H1 (cell line): ENCODE measurements at regions not wholly inside any gene's neighbourhood (a gene's known extent, or its start where the extent isn't known, plus 50 kb on each side); places are given as distances from the start of the nearest gene placed in this dataset.

Experiments
- BCL11A ChIP-seq, 2 experiments: IDR thresholded peaks; one replicate each; pipeline ENCODE4 v1.6.1; 2011; ENCODE audit warnings: low read depth in 2 of 2, low read length in 2 of 2, mild to moderate bottlenecking in 2 of 2
- BRCA1 ChIP-seq: IDR thresholded peaks from 2 replicates; pipeline ENCODE4 v1.6.1; 2012; ENCODE audit warnings: low read depth, low read length, improper control_type of control experiment
- CHD1 ChIP-seq: IDR thresholded peaks from 2 replicates; pipeline ENCODE4 v1.6.1; 2012; ENCODE audit warnings: low read depth, low read length, improper control_type of control experiment
- FOSL1 ChIP-seq: IDR thresholded peaks from 2 replicates; pipeline ENCODE4 v1.6.1; 2011; ENCODE audit warnings: mild to moderate bottlenecking, low read depth, low read length, moderate library complexity; ENCODE audit not compliant: insufficient read depth
- TCF12 ChIP-seq: IDR thresholded peaks from 2 replicates; pipeline ENCODE4 v1.6.1; 2011; ENCODE audit warnings: low read depth, mild to moderate bottlenecking, low read length
- TF ChIP-seq, protein P1 (sequence below): fragments of 300-600 bp; sonication (generic); IDR thresholded peaks from 2 replicates; pipeline ENCODE4 v1.7.1; 2012; ENCODE audit warnings: low read length, moderate library complexity, mild to moderate bottlenecking, inconsistent platforms; ENCODE audit not compliant: insufficient replicate concordance
- TF ChIP-seq, protein P2 (sequence below): IDR thresholded peaks from 2 replicates; pipeline ENCODE4 v1.6.1; 2012; ENCODE audit warnings: low read length, inconsistent platforms
- TF ChIP-seq, protein P3 (sequence below): IDR thresholded peaks from 2 replicates; pipeline ENCODE4 v1.6.1; 2012; ENCODE audit warnings: inconsistent platforms
- TF ChIP-seq, protein P4 (sequence below): IDR thresholded peaks from 2 replicates; pipeline ENCODE4 v1.6.1; 2012; ENCODE audit warnings: inconsistent platforms

DNA sequence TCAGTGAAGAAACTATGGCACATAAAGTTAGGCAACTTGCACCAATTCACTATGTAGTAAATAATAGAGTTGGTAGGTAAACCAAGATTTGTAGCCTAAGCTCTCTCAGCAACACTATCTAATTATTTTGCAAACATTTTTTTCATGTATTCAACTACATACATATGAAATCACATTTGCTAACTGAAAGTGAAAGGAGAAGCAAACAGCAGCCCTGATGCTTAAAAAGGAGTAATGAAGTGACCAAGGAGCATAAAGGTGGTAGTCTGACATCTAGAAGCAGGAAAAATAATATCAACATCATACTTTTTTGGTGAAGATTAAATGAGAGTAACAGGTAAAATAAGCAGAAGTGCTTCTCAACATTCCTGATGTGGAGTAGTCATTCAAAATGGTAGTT is 603.7 kb downstream of the GRXCR1 start (continued):
- TF ChIP-seq, protein P1, sequence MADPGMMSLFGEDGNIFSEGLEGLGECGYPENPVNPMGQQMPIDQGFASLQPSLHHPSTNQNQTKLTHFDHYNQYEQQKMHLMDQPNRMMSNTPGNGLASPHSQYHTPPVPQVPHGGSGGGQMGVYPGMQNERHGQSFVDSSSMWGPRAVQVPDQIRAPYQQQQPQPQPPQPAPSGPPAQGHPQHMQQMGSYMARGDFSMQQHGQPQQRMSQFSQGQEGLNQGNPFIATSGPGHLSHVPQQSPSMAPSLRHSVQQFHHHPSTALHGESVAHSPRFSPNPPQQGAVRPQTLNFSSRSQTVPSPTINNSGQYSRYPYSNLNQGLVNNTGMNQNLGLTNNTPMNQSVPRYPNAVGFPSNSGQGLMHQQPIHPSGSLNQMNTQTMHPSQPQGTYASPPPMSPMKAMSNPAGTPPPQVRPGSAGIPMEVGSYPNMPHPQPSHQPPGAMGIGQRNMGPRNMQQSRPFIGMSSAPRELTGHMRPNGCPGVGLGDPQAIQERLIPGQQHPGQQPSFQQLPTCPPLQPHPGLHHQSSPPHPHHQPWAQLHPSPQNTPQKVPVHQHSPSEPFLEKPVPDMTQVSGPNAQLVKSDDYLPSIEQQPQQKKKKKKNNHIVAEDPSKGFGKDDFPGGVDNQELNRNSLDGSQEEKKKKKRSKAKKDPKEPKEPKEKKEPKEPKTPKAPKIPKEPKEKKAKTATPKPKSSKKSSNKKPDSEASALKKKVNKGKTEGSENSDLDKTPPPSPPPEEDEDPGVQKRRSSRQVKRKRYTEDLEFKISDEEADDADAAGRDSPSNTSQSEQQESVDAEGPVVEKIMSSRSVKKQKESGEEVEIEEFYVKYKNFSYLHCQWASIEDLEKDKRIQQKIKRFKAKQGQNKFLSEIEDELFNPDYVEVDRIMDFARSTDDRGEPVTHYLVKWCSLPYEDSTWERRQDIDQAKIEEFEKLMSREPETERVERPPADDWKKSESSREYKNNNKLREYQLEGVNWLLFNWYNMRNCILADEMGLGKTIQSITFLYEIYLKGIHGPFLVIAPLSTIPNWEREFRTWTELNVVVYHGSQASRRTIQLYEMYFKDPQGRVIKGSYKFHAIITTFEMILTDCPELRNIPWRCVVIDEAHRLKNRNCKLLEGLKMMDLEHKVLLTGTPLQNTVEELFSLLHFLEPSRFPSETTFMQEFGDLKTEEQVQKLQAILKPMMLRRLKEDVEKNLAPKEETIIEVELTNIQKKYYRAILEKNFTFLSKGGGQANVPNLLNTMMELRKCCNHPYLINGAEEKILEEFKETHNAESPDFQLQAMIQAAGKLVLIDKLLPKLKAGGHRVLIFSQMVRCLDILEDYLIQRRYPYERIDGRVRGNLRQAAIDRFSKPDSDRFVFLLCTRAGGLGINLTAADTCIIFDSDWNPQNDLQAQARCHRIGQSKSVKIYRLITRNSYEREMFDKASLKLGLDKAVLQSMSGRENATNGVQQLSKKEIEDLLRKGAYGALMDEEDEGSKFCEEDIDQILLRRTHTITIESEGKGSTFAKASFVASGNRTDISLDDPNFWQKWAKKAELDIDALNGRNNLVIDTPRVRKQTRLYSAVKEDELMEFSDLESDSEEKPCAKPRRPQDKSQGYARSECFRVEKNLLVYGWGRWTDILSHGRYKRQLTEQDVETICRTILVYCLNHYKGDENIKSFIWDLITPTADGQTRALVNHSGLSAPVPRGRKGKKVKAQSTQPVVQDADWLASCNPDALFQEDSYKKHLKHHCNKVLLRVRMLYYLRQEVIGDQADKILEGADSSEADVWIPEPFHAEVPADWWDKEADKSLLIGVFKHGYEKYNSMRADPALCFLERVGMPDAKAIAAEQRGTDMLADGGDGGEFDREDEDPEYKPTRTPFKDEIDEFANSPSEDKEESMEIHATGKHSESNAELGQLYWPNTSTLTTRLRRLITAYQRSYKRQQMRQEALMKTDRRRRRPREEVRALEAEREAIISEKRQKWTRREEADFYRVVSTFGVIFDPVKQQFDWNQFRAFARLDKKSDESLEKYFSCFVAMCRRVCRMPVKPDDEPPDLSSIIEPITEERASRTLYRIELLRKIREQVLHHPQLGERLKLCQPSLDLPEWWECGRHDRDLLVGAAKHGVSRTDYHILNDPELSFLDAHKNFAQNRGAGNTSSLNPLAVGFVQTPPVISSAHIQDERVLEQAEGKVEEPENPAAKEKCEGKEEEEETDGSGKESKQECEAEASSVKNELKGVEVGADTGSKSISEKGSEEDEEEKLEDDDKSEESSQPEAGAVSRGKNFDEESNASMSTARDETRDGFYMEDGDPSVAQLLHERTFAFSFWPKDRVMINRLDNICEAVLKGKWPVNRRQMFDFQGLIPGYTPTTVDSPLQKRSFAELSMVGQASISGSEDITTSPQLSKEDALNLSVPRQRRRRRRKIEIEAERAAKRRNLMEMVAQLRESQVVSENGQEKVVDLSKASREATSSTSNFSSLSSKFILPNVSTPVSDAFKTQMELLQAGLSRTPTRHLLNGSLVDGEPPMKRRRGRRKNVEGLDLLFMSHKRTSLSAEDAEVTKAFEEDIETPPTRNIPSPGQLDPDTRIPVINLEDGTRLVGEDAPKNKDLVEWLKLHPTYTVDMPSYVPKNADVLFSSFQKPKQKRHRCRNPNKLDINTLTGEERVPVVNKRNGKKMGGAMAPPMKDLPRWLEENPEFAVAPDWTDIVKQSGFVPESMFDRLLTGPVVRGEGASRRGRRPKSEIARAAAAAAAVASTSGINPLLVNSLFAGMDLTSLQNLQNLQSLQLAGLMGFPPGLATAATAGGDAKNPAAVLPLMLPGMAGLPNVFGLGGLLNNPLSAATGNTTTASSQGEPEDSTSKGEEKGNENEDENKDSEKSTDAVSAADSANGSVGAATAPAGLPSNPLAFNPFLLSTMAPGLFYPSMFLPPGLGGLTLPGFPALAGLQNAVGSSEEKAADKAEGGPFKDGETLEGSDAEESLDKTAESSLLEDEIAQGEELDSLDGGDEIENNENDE = no peak
- TF ChIP-seq BCL11A (IDR thresholded peaks at IDR 0.05; ENCODE audit: low read depth in 2 of 2, low read length in 2 of 2) (no peak), FOSL1 (no peak), TCF12 (no peak), CHD1 (no peak), BRCA1 (no peak)
- TF ChIP-seq, protein P2, sequence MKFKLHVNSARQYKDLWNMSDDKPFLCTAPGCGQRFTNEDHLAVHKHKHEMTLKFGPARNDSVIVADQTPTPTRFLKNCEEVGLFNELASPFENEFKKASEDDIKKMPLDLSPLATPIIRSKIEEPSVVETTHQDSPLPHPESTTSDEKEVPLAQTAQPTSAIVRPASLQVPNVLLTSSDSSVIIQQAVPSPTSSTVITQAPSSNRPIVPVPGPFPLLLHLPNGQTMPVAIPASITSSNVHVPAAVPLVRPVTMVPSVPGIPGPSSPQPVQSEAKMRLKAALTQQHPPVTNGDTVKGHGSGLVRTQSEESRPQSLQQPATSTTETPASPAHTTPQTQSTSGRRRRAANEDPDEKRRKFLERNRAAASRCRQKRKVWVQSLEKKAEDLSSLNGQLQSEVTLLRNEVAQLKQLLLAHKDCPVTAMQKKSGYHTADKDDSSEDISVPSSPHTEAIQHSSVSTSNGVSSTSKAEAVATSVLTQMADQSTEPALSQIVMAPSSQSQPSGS = no peak
- TF ChIP-seq, protein P3, sequence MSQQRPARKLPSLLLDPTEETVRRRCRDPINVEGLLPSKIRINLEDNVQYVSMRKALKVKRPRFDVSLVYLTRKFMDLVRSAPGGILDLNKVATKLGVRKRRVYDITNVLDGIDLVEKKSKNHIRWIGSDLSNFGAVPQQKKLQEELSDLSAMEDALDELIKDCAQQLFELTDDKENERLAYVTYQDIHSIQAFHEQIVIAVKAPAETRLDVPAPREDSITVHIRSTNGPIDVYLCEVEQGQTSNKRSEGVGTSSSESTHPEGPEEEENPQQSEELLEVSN = no peak
- TF ChIP-seq, protein P4, sequence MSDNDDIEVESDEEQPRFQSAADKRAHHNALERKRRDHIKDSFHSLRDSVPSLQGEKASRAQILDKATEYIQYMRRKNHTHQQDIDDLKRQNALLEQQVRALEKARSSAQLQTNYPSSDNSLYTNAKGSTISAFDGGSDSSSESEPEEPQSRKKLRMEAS = no peak
